ENCODE measurements at regions not wholly inside any gene's neighbourhood (a gene's known extent, or its start where the extent isn't known, plus 50 kb on each side); places are given as distances from the start of the nearest gene placed in this dataset.

DNA sequence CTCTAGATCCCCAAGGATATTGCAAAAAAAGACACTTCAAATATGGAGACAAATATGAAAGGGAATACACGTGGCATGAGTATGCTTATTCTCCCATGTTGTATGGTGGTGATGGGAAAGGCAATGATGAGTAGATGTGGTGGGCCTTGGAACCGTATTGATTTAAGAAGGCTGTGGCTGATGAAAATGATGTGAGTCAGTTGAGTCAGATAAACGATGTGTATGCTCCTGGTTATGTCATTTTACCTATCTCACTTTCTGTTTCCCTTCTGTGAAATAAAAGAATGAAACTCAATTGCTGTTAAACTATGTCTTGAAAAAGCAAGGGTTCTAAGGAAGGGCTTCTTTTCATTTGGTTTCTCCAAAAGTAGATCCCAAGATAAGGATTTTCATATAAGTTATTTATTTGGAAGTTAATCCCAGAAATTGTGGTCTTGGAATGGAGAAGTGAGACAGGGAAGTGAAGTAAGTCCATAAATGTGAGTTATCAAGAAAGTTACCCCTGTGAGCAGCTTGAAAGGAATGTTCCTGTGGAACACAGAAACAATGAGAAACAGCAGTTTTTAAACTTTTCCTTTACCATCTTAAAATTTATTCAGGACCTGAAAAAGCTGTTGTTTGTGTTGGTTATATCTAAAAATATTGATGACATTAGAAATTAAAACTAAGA, 292.0 kb downstream of the DUSP10 start:
- H3K27ac ChIP-seq: peak overlapping the region; percentile 84
- peak; percentile 76 for DNase-seq
- in situ Hi-C loops (cut with HindIII; ENCODE audit: low pct_ligation_motif_present, low sequenced_read_pairs): loop anchor here (25.0 kb wide), 1 partner anchor 563 kb away; the partner anchor contains the start of gene HLX

DNA sequence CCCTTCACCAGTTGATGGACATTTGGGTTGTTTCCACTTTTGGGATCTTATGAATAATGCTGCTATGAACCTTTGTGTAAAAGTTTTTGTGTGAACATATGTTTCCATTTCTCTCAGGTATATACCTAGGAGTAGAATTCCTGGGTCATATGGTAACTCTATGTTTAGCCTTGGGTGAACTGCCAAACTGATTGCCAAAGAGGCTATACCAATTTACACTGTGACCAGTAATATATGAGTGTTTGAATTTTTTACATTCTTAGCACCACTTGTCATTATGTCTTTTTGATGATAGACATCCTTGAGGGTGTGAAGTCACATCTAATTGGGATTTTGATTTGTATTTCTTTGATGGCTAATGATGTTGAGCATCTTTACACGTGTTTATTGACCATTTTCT, 290.1 kb downstream of the DUSP10 start:
- in situ Hi-C loops (cut with HindIII; ENCODE audit: low pct_ligation_motif_present, low sequenced_read_pairs): no loop called here

More for the DNA sequence above, 292.0 kb downstream of the DUSP10 start:
- Histone ChIP-seq H3K4me3 (ENCODE audit: low read depth, low read length) (no peak overlapping the region), H3K27me3 (replicated peaks) (no peaks in the 10 kb centered on the region), H3K36me3 (replicated peaks) (no peaks in the 10 kb centered on the region)
- TF ChIP-seq, protein P1, sequence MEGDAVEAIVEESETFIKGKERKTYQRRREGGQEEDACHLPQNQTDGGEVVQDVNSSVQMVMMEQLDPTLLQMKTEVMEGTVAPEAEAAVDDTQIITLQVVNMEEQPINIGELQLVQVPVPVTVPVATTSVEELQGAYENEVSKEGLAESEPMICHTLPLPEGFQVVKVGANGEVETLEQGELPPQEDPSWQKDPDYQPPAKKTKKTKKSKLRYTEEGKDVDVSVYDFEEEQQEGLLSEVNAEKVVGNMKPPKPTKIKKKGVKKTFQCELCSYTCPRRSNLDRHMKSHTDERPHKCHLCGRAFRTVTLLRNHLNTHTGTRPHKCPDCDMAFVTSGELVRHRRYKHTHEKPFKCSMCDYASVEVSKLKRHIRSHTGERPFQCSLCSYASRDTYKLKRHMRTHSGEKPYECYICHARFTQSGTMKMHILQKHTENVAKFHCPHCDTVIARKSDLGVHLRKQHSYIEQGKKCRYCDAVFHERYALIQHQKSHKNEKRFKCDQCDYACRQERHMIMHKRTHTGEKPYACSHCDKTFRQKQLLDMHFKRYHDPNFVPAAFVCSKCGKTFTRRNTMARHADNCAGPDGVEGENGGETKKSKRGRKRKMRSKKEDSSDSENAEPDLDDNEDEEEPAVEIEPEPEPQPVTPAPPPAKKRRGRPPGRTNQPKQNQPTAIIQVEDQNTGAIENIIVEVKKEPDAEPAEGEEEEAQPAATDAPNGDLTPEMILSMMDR (IDR thresholded peaks at IDR 0.05; ENCODE audit: low read depth, low read length, missing control alignments): no peak

DNA sequence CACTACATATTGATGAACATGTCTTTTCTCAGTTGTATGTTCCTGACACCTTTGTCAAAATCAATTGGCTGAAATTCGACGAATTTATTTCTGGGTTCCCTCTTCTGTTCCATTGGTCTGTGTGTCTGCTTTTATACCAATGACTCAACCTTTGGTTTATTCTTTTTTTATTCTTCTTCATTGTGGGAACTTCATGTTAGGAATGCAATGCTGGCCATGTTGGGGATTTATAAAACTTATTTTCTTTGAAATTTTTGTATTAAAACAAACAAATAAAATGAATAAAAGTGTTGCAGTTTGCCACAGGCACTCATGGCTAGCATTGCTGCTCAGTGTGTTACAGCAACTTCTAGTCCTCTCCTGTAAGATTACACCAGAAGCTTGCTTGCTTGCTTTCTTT, 287.8 kb downstream of the DUSP10 start:
- Histone ChIP-seq H3K4me3 (ENCODE audit: low read depth, low read length) (no peak overlapping the region), H3K36me3 (replicated peaks) (no peaks in the 10 kb centered on the region), H3K27ac (no peak overlapping the region), H3K27me3 (replicated peaks) (no peaks in the 10 kb centered on the region)
- no peak for DNase-seq
- in situ Hi-C loops (cut with HindIII; ENCODE audit: low pct_ligation_motif_present, low sequenced_read_pairs): no loop called here
- TF ChIP-seq, protein P1 (IDR thresholded peaks at IDR 0.05; ENCODE audit: low read depth, low read length, missing control alignments): no peak

More for the DNA sequence above, 290.1 kb downstream of the DUSP10 start:
- no peak for DNase-seq
- Histone ChIP-seq H3K36me3 (replicated peaks) (no peaks in the 10 kb centered on the region), H3K27ac (no peak overlapping the region), H3K27me3 (replicated peaks) (no peaks in the 10 kb centered on the region), H3K4me3 (ENCODE audit: low read depth, low read length) (no peak overlapping the region)
- TF ChIP-seq, protein P1 (IDR thresholded peaks at IDR 0.05; ENCODE audit: low read depth, low read length, missing control alignments): no peak

DNA sequence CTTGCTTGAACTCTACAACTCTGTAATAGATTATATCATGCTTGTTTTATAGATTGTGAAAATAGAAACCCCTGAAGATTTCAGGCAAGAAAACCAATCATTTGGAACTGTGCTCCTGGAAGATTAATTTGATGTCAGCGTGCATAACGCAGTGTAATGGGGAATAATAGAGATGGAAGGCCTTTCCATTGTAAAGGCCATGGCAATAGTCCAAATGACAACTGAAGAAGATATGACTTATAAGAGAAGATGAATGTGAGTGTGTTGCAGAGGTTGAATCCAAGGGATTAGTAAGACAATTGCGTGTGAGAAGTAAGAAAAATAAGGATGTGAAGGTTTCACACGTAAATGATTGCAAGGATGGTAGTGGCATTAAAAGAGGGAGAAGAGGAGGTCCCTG, 285.0 kb downstream of the DUSP10 start:
- H3K27me3 ChIP-seq (replicated peaks): no peaks in the 10 kb centered on the region
- in situ Hi-C loops (cut with HindIII; ENCODE audit: low pct_ligation_motif_present, low sequenced_read_pairs): no loop called here
- TF ChIP-seq, protein P1 (IDR thresholded peaks at IDR 0.05; ENCODE audit: low read depth, low read length, missing control alignments): no peak
- no peak overlapping the region for H3K4me3 ChIP-seq (ENCODE audit: low read depth, low read length)
- no peak for DNase-seq
- H3K36me3 ChIP-seq (replicated peaks): no peaks in the 10 kb centered on the region
- H3K27ac ChIP-seq: no peak overlapping the region

DNA sequence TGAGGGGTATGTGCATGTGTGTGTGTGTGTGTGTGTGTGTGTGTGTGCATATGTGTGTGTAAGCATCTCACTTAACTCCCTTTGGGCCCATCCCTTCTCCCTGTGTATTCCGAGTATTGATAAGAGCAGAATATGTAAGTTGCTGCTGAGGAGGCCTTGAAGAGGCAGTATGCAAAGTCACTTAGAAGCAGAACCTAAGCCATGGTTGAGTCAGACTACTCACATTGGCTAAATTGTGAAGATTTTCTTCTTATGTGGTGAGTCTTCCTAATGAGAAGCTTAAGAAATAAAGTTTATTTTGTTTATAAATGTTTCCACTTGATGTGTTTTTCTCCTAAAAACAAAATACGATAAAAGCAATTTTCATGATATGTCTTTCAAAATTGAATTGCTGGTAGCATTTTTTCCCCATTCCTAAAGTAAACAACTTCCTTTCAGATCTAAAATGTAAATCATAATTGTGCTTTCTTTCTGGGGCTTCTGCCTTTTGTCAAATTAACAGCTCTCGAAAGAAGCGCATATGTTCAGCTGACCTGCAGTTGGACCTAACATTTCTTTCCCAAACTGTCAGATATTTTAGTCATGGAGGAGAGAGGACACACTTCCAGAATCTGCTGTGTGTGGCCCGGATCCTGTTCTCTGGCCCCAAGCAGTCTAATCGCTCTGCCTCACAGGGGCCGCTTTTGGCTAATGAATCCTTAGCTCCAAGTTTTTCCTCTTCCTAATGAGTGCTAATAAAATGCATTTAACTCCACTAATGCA, 284.0 kb downstream of the DUSP10 start:
- TF ChIP-seq, protein P1 (IDR thresholded peaks at IDR 0.05; ENCODE audit: low read depth, low read length, missing control alignments): no peak
- H3K4me3 ChIP-seq (ENCODE audit: low read depth, low read length): no peak overlapping the region
- no peaks in the 10 kb centered on the region for H3K27me3 ChIP-seq (replicated peaks)
- no peak for DNase-seq
- no peak overlapping the region for H3K27ac ChIP-seq
- in situ Hi-C loops (cut with HindIII; ENCODE audit: low pct_ligation_motif_present, low sequenced_read_pairs): no loop called here
- no peaks in the 10 kb centered on the region for H3K36me3 ChIP-seq (replicated peaks)
